ENCODE measurements at regions not wholly inside any gene's neighbourhood (a gene's known extent, or its start where the extent isn't known, plus 50 kb on each side); places are given as distances from the start of the nearest gene placed in this dataset.
"Not testable (repeated sequence)": the region's sequence is repeated elsewhere in the genome, so short reads cannot be mapped to it uniquely, and the experiment has no call there.

DNA sequence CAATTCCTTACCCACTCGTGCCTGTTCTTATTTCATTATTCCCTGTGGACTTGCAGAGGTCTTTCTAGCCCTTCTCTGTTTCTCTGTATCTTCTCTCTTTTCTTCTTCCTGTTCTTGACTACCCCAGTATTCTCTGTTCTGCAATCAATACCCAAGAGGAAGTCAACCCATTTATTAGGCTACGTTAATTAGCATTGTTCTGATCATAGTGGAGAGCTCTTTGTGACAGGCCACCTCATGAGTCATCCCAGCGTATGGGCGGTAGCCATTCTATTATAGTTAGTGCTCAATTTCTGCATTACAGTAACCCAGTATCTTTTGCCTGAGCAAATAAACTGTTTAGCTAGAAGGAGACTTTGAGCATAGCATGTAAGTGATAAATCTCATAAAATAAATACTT is 259.5 kb upstream of the GRM7 start:
- in situ Hi-C loops (cut with MboI; ENCODE audit: low sequenced_read_pairs) = no loop called here

DNA sequence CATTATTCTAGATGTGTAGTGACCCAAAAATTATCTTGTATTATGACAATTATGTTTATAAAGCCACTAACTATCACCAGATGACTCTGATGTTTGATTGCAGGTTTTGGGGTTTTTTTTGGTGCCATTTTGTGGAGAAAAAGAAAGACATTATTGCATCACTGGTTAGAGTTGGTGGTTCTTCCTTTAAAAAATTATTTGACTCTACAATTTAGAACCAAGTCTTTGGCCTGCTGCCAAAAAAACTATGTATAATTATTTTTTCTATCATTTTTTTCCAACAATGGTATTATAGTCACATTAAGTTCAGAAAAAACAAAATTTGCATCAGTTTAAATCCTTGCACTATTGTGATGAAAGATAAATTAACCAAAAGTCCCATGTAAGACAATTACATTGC is 258.6 kb upstream of the GRM7 start:
- in situ Hi-C loops (cut with MboI; ENCODE audit: low sequenced_read_pairs) = no loop called here

DNA sequence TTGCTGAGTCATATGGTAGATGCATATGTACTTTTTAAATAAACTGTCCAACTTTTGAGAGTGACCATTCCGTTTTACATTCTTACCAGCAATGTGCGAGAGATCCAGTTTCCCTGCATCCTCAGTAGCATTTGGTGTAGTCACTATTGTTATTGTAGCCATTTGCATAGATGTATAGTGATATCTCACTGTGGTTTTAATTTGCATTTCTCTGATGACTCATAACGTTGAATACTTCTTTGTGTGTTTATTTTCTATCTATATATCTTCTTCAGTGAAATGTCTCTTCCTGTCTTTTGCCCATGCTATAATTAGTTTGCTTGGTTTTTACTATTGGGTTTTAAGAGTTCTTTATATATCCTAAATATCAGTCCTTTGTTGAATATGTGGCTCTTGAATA is 255.7 kb upstream of the GRM7 start:
- in situ Hi-C loops (cut with MboI; ENCODE audit: low sequenced_read_pairs) = no loop called here

DNA sequence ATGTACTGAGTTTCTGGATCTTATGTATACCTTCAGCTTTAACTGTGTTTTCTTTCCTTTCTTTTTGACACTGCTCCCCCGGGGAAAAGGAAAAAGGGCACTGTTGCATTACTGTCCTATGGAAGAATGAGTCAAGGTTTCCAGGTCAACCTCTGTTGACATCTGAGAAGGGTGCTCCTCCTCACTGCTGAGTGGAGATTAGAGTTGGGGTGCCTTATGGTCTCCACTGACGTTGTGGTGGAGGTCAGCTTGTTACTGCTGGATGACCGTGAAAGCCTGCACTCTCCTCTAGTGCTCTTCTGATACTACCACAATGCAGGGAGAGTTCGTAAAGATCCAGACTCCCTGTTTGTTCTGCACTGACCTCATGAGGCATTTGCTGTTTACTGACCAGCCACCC is 252.1 kb upstream of the GRM7 start:
- in situ Hi-C loops (cut with MboI; ENCODE audit: low sequenced_read_pairs) = no loop called here

DNA sequence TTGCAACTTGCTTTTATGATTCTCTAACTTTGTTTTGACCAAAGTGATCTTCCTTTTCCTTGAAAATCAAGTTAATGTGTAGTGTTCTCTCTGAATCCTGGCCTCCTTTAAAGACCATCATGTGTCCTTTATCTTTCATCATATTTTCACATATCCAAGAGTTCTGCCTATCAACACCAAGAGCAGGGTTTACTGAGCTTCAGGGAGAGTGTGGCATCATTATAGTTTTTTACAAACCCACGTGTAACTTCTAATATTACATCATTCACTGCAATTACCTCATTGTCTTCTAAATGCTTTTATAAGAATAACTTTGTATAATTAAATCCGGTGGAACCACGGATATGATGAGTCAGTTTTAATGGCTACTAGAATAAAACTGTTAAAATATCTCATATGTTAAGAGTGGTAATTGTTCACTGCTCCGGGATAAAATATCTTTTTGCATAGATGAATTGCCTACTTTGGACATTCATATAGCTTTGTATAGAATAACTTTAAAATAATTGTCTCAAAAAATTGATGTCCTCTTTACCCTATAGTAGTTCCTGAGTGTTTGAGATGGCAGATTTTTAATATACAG is 248.8 kb upstream of the GRM7 start:
- in situ Hi-C loops (cut with MboI; ENCODE audit: low sequenced_read_pairs) = no loop called here

DNA sequence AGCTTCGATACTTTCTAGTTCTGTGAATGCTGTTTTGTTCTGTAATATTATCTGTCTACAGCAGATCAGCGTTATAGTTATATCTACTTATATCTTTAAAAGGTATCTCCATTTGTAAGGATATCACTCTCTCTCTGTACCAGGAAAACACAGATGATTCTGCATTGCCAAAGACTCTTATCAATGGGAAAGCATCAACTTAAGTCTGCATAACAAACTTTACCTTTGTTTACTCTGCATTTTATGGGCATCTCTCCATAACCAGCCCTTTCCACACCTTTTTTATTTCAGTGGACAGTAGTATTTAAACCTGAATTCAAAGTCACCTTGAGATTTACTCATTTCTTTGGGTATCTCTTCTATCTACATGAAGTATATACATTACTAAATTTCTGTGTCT is 238.7 kb upstream of the GRM7 start:
- in situ Hi-C loops (cut with MboI; ENCODE audit: low sequenced_read_pairs) = no loop called here

DNA sequence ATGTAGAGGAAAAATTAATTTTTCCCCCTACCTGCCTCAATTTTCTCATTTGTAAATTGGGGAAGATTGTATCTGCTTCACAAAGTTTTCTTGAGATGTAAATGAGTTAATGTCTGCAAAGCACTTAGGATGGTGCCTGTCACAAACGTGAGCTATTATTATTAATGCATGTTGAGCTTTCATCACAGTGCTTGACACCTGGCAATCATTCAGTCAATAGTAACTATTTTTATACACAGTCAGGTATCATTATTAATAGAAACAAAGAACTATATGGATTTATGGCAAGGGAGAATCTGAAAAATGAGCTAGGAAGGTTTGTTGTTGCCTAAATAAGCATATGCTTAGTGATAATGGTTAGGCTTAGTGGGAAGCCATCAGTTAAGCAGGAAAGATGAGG is 238.2 kb upstream of the GRM7 start:
- in situ Hi-C loops (cut with MboI; ENCODE audit: low sequenced_read_pairs) = no loop called here

DNA sequence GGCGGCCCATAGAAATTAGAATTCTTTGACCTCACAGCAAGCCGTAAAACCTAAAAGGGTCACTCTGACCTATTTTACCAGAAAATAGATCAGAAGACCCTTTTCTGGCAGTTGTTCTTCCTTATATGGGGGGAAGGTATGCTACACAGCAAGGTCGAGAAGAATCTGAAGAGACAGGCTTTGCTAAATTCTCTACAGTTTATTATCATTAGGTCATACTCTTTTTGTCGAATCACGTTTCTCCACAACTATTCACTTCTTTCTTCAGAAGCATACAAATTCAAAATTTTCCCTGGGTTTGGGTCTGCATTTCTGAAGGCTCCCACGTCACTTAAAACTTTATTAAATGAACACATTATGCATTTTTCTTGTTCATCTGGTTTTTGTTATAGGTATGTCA is 229.5 kb upstream of the GRM7 start:
- in situ Hi-C loops (cut with MboI; ENCODE audit: low sequenced_read_pairs) = no loop called here

DNA sequence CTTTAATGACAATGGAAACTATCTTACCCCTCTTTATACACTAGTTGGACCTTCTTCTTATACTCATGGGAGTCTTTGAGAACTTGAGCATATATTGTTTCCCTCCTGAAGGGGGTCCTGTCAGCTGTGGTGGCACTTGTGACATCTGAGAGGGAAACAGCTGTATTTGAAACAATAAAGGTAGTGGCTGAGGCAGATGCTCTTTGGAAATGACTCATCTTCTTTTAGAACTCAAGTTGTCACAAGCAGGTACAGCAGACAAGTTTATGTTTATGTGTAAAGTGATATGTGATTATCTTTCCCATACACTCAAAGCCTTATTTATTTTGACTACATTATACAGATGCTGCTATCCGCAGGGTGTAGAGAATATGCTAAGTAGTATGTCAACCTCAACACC is 220.0 kb upstream of the GRM7 start:
- in situ Hi-C loops (cut with MboI; ENCODE audit: low sequenced_read_pairs) = no loop called here

DNA sequence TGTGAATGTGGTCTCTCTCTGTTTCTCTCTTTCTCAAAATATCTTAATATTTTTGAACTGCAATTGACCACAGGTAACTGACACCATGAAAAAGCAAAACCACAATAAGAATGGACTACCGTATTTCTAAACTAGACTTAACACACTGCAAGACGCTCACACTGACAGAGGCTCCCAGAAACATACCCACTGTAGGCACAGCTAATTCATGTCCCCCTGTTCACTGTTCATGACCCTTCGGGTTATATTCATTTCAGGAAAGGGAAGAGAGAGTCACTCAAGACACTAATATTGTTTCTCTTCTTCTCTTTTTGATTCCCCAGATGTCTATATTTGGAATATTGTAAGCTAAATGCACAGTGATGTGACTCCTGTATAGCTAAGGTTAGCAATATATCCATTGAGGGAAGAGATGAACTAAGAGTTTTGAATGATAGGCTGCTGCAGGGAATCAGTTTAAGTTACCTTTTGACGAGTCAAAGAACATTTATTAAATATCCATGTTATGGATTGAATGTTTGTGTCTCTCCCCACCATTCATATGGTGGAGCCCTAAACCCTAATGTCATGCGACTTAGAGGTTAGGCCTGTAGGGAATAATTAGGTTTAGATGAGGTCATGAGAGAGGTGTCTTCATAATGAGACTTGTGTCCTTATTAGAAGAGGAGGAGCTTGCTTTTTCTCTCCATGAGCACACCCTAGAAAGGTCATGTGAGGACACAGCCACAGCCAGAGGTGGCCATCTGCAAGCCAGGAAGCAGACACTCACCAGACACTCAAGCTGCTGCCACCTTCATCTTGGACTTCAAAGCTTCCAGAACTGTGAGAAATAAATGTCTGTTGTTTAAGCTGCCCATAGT is 216.6 kb upstream of the GRM7 start:
- in situ Hi-C loops (cut with MboI; ENCODE audit: low sequenced_read_pairs) = no loop called here

DNA sequence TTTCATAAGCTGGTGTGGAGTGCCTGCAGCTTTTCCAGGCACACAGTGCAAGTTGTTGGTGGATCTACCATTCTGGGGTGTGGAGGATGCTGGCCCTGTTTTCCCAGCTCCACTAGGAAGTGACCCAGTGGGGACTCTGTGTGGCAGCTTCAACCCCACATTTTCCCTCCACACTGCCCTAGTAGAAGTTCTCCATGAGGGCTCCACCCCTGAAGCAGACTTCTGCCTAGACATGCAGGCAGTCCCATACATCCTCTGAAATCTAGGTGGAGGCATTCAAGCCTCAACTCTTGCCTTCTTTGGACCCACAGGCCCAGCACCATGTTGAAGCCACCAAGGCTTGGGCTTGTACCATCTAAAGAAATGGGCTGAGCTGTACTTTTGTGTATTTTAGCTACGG is 206.2 kb upstream of the GRM7 start:
- in situ Hi-C loops (cut with MboI; ENCODE audit: low sequenced_read_pairs) = no loop called here

DNA sequence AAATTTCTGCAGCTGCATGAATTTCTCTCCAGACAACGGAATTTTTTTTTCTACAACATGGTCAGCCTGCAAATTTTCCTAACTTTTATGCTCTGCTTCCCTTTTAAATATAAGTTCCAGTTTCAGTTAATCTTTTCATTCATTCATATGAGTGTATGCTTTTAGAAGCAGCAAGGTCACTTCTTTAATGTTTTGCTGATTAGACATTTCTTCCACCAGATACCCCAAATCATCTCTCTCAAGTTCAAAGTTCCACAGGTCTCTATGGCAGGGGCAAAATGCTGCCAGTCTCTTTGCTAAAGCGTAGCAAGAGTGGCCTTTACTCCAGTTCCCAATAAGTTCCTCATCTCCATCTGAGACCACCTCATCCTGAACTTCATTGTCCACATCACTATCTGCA is 205.6 kb upstream of the GRM7 start:
- in situ Hi-C loops (cut with MboI; ENCODE audit: low sequenced_read_pairs) = no loop called here

DNA sequence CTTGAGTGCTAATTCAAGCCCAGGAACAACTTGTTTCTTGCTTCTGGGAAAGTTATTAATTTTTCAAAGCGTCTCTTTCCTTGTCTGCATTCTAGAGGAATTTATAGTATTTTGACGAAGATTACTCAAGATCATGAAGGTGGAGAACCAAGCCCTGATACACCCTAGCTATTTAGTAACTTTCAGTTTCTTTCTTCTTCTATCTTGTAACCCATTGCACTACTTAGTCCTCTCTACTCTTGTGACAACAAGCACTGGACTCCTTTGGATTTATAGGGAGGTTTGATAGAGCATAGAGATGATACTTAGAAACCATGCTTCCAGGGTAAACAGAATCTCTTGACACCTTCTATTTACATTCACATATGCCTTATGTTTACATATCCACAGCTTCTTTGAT is 203.3 kb upstream of the GRM7 start:
- in situ Hi-C loops (cut with MboI; ENCODE audit: low sequenced_read_pairs) = no loop called here

DNA sequence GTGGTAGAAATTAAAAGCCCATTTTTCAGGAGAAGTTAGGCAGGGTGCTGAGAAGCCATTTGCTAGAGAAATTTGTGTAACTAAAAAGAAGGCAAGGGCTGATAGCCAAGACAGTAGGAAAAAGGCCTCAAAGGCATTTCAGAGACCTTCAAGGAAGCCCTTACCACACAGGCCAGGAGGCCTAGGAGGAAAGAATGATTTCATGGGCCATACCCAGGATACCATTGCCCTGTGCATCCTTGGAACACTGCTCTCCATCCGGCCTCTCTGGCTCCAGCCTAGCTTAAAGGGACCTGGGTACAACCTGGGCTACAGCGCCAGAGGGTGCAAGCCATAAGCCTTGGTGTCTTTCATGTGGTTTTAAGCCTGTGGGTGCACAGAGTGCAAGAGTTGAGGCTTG is 193.6 kb upstream of the GRM7 start:
- in situ Hi-C loops (cut with MboI; ENCODE audit: low sequenced_read_pairs) = no loop called here

DNA sequence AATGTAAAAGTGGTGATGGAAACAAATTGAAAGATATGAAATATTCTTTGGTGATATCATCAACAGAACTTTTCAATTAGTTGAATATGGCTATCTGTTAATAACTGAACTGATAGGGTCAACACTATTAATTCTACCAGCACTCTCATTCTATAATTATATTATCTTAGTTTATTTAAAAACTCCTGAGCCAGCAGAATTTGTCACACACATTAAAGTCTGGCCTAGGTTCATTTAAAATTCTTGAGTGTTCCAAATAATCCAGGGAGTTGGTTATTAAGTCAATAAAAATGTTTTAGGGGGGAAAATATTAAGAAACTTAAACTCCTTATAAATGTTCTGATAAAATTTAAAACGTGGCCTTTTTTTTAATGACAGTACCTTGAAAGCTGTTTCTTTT is 189.6 kb upstream of the GRM7 start:
- in situ Hi-C loops (cut with MboI; ENCODE audit: low sequenced_read_pairs) = no loop called here

DNA sequence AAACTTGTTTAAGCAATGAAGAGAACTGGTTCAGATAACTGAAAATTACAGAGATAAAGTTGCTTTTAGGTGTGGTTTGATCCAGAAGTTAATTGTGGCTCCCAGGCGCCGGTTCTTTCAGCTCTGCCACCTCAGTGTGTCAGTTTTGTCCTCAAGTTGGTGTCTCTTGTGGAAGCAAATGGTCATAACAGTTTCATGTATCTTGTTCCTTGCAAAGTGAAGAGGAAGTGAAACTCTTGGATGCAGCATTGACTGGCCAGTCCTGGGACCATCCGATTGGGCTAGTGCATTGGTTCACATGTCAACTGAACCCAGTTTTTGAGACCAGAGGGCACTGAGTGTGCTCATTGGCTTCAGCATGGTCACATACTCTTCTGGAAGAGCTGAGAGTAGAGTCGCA is 181.4 kb upstream of the GRM7 start:
- in situ Hi-C loops (cut with MboI; ENCODE audit: low sequenced_read_pairs) = no loop called here

DNA sequence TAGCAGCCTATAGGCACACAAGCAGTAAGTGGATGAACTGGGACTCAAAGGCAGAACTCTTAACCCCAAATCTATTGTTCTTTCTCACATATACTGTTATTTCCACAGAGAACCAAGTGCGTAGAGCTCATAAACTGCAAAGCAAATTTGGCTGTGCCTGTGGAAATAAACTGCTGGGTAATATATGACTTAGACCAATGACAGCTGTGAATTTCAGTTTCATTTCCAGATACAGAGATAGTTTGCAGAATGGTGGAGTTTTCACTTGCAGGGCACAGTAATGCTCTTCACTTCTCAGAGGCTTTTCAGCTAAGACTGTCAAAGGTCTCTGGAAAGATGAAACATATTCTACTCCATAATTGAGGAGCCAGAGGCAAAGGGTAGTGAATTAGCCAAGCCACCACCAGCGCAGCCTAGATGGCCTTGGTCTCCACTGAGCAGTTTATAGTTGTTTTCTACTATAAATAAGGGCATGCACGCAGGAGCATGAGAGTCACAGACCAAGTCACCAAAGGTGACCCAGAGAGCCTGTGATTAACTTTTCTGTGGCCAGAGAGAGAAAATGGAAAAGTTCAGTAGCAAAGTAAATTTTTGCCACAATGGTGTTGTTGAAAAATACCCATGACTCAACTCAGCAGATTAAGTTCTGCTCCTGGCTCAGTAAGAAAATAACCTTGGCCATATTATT is 180.7 kb upstream of the GRM7 start:
- in situ Hi-C loops (cut with MboI; ENCODE audit: low sequenced_read_pairs) = no loop called here

DNA sequence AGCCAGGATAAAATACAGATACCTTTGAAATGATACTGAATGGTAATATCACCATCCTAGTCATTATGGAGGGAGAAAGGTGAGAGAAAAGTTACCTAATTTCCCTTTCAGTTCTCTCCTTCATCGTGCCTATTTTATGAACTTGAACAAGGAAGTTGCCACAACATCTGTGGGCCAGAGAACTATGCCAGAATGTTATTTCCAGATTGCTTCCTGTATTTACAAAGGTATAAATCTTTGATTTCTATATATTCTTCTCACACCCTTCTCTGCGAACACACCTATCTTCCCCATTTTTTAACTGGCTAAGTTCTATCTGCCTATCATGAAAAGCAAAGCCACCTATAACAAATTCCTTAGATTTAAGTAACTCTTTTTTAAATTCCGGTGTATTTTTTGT is 163.6 kb upstream of the GRM7 start:
- in situ Hi-C loops (cut with MboI; ENCODE audit: low sequenced_read_pairs) = no loop called here

DNA sequence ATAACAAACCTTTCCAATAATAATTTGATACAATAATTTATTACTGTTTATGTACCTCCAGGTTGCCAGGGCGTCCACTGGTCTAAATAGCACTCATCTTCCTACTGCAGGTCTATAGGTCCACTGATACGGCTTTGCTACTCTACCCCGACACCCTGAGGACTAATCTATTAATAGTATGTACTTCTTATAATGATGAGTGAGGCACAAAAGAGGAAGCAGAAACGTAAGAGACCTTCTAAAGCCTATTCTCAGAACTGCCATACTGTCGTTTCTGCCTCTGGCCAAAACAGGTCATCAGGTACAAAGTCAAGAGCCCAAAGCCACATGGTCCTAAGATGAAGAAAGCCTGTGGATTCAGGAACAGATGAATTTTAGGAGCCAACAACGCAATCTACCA is 163.2 kb upstream of the GRM7 start:
- in situ Hi-C loops (cut with MboI; ENCODE audit: low sequenced_read_pairs) = no loop called here

DNA sequence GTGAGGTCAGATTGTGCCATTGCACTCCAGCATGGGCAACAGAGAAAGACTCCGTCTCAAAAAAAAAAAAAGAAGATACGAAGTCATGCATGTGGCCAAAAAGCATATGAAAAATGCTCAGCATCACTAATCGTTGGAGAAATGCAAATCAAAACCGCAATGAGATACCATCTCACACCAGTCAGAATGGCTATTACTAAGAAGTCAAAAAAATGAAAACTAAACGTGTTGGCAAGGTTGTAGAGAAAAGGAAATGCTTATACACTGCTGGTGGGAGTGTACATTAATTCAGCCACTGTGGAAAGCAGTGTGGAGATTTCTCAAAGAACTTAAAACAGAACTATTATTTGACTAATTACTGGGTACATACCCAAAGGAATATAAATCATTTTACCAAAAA is 156.1 kb upstream of the GRM7 start:
- in situ Hi-C loops (cut with MboI; ENCODE audit: low sequenced_read_pairs) = not testable (repeated sequence)

DNA sequence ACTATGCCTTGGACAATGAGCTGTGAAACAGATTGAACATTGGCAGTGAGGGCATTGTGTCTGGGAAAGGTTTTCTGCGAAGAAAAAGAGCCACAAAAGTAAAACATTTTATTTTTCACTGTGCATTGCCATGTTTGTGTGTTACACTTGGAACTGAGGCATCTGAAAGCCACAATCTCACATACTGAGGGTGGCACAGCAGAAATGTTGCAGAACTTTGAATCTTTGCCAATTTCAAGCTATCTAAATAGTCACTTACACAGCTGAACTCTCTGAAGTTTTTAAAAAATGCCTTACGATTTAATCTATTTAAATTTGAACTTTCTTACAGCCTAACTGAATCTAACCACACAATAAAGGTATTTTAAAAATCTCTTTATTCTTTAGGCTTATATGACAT is 154.1 kb upstream of the GRM7 start:
- in situ Hi-C loops (cut with MboI; ENCODE audit: low sequenced_read_pairs) = no loop called here

DNA sequence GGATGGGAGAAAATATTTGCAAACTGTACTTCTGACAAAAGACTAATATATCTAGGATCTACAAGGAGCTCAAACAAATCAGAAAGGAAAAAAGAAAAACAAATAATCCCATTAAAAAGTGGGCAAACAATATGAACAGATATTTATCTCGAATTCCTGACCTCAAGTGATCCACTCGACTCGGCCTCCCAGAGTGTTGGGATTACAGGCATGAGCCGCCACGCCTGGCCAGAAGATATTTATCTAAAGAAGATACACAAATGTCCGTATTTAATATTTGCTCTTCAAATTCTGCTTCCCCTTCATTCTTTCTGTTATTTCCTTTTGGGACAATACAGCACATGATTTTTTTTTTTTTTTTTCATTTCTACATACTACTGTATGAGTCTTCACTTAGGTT is 151.7 kb upstream of the GRM7 start:
- in situ Hi-C loops (cut with MboI; ENCODE audit: low sequenced_read_pairs) = no loop called here
